Astrocyte of the hippocampus (primary cell): ENCODE measurements at regions not wholly inside any gene's neighbourhood (a gene's known extent, or its start where the extent isn't known, plus 50 kb on each side); places are given as distances from the start of the nearest gene placed in this dataset.

Source experiments
- DNase-seq: peaks from one replicate; pipeline ENCODE4 v3.0.0; 2011; ENCODE audit warnings: low read depth, low spot score

- DNase-seq = peak; percentile 80
Observed at GRCh38 chr3:106745344-106746168, 631.7 kb upstream of the CCDC54 start.

- DNase-seq = no peak
Observed at GRCh38 chr3:106746286-106746685, 631.0 kb upstream of the CCDC54 start.

- DNase-seq = no peak
Observed at GRCh38 chr3:106748472-106749262, 628.6 kb upstream of the CCDC54 start.

- no peak for DNase-seq
Observed at GRCh38 chr3:106750092-106750491, 627.1 kb upstream of the CCDC54 start.

GRCh38 chr3:106755336-106755735 lies 621.9 kb upstream of the CCDC54 start:
- DNase-seq = no peak

GRCh38 chr3:106756901-106757300 lies 620.3 kb upstream of the CCDC54 start:
- DNase-seq = no peak

- DNase-seq = no peak
Observed at GRCh38 chr3:106758459-106758858, 618.8 kb upstream of the CCDC54 start.

GRCh38 chr3:106759731-106760130 lies 617.5 kb upstream of the CCDC54 start:
- DNase-seq = peak; percentile 77

- DNase-seq = peak; percentile 93
Observed at GRCh38 chr3:106765342-106765741, 611.9 kb upstream of the CCDC54 start.

- DNase-seq = no peak
Observed at GRCh38 chr3:106768941-106769480, 608.2 kb upstream of the CCDC54 start.

- DNase-seq = no peak
Observed at GRCh38 chr3:106773795-106774194, 603.4 kb upstream of the CCDC54 start.

- DNase-seq = no peak
Observed at GRCh38 chr3:106783231-106783630, 594.0 kb upstream of the CCDC54 start.

- DNase-seq = no peak
Observed at GRCh38 chr3:106789276-106789675, 588.0 kb upstream of the CCDC54 start.

- no peak for DNase-seq
Observed at GRCh38 chr3:106792716-106793115, 584.5 kb upstream of the CCDC54 start.

GRCh38 chr3:106794442-106794841 lies 582.8 kb upstream of the CCDC54 start:
- no peak for DNase-seq

GRCh38 chr3:106795553-106795952 lies 581.7 kb upstream of the CCDC54 start:
- no peak for DNase-seq

GRCh38 chr3:106797461-106797860 lies 579.8 kb upstream of the CCDC54 start:
- DNase-seq = no peak

GRCh38 chr3:106805625-106806024 lies 571.6 kb upstream of the CCDC54 start:
- DNase-seq = peak; percentile 52

- no peak for DNase-seq
Observed at GRCh38 chr3:106806964-106807363, 570.3 kb upstream of the CCDC54 start.

GRCh38 chr3:106809041-106809440 lies 568.2 kb upstream of the CCDC54 start:
- no peak for DNase-seq

- no peak for DNase-seq
Observed at GRCh38 chr3:106809623-106810299, 567.5 kb upstream of the CCDC54 start.

GRCh38 chr3:106810300-106810875 lies 566.9 kb upstream of the CCDC54 start:
- peak; percentile 37 for DNase-seq
